ENCODE measurements at regions not wholly inside any gene's neighbourhood (a gene's known extent, or its start where the extent isn't known, plus 50 kb on each side); places are given as distances from the start of the nearest gene placed in this dataset.

- Histone ChIP-seq H3K4me3 (ENCODE audit: low read length) (no peak overlapping the region), H3K9me3 (ENCODE audit: insufficient read depth, low read depth, low read length) (peaks cover 10% of the 10 kb centered on the region; the same call in 1 of the 2 replicates), H3K27me3 (ENCODE audit: insufficient read depth, low read length) (no peaks in the 10 kb centered on the region), H3K27ac (ENCODE audit: low read length) (no peak overlapping the region), H3K9ac (ENCODE audit: low read depth, low read length) (no peak overlapping the region), H3K4me1 (ENCODE audit: insufficient read depth, low read length) (no peaks in the 10 kb centered on the region), H3K36me3 (ENCODE audit: insufficient read depth, low read depth, low read length) (no peaks in the 10 kb centered on the region)
These were observed 91.4 kb downstream of the COPS8 start for GRCh38 chr2:237177052-237177451.

GRCh38 chr2:237177986-237178385 lies 92.3 kb downstream of the COPS8 start:
- Histone ChIP-seq H3K4me1 (ENCODE audit: insufficient read depth, low read length) (no peaks in the 10 kb centered on the region), H3K4me3 (ENCODE audit: low read length) (no peak overlapping the region), H3K27ac (ENCODE audit: low read length) (no peak overlapping the region), H3K9ac (ENCODE audit: low read depth, low read length) (no peak overlapping the region), H3K36me3 (ENCODE audit: insufficient read depth, low read depth, low read length) (no peaks in the 10 kb centered on the region), H3K27me3 (ENCODE audit: insufficient read depth, low read length) (no peaks in the 10 kb centered on the region), H3K9me3 (ENCODE audit: insufficient read depth, low read depth, low read length) (peaks cover 10% of the 10 kb centered on the region; the same call in 1 of the 2 replicates)

GRCh38 chr2:237178396-237178795 lies 92.7 kb downstream of the COPS8 start:
- Histone ChIP-seq H3K36me3 (ENCODE audit: insufficient read depth, low read depth, low read length) (no peaks in the 10 kb centered on the region), H3K4me1 (ENCODE audit: insufficient read depth, low read length) (no peaks in the 10 kb centered on the region), H3K27me3 (ENCODE audit: insufficient read depth, low read length) (no peaks in the 10 kb centered on the region), H3K27ac (ENCODE audit: low read length) (no peak overlapping the region), H3K9me3 (ENCODE audit: insufficient read depth, low read depth, low read length) (peaks cover 10% of the 10 kb centered on the region; the same call in 1 of the 2 replicates), H3K9ac (ENCODE audit: low read depth, low read length) (no peak overlapping the region), H3K4me3 (ENCODE audit: low read length) (no peak overlapping the region)

- no peak overlapping the region for H3K27ac ChIP-seq (ENCODE audit: low read length)
- H3K4me3 ChIP-seq (ENCODE audit: low read length) = no peak overlapping the region
- peaks cover 3% of the 10 kb centered on the region; the same call in 1 of the 2 replicates for H3K9me3 ChIP-seq (ENCODE audit: insufficient read depth, low read depth, low read length)
- H3K9ac ChIP-seq (ENCODE audit: low read depth, low read length) = no peak overlapping the region
- H3K36me3 ChIP-seq (ENCODE audit: insufficient read depth, low read depth, low read length) = no peaks in the 10 kb centered on the region
- no peaks in the 10 kb centered on the region for H3K4me1 ChIP-seq (ENCODE audit: insufficient read depth, low read length)
- H3K27me3 ChIP-seq (ENCODE audit: insufficient read depth, low read length) = no peaks in the 10 kb centered on the region
These were observed 93.5 kb downstream of the COPS8 start for GRCh38 chr2:237179161-237179560.

- no peak overlapping the region for H3K27ac ChIP-seq (ENCODE audit: low read length)
- H3K4me1 ChIP-seq (ENCODE audit: insufficient read depth, low read length) = no peaks in the 10 kb centered on the region
- no peaks in the 10 kb centered on the region for H3K36me3 ChIP-seq (ENCODE audit: insufficient read depth, low read depth, low read length)
- H3K9me3 ChIP-seq (ENCODE audit: insufficient read depth, low read depth, low read length) = no peaks in the 10 kb centered on the region
- H3K27me3 ChIP-seq (ENCODE audit: insufficient read depth, low read length) = no peaks in the 10 kb centered on the region
- no peak overlapping the region for H3K4me3 ChIP-seq (ENCODE audit: low read length)
- no peak overlapping the region for H3K9ac ChIP-seq (ENCODE audit: low read depth, low read length)
These were observed 94.5 kb downstream of the COPS8 start for GRCh38 chr2:237180187-237180586.

GRCh38 chr2:237180987-237181386 lies 95.3 kb downstream of the COPS8 start:
- no peak overlapping the region for H3K9ac ChIP-seq (ENCODE audit: low read depth, low read length)
- H3K27me3 ChIP-seq (ENCODE audit: insufficient read depth, low read length) = no peaks in the 10 kb centered on the region
- no peaks in the 10 kb centered on the region for H3K4me1 ChIP-seq (ENCODE audit: insufficient read depth, low read length)
- H3K36me3 ChIP-seq (ENCODE audit: insufficient read depth, low read depth, low read length) = no peaks in the 10 kb centered on the region
- H3K9me3 ChIP-seq (ENCODE audit: insufficient read depth, low read depth, low read length) = no peaks in the 10 kb centered on the region
- no peak overlapping the region for H3K4me3 ChIP-seq (ENCODE audit: low read length)
- no peak overlapping the region for H3K27ac ChIP-seq (ENCODE audit: low read length)

GRCh38 chr2:237181844-237182243 lies 96.2 kb downstream of the COPS8 start:
- no peak overlapping the region for H3K9ac ChIP-seq (ENCODE audit: low read depth, low read length)
- H3K27me3 ChIP-seq (ENCODE audit: insufficient read depth, low read length) = no peaks in the 10 kb centered on the region
- no peaks in the 10 kb centered on the region for H3K36me3 ChIP-seq (ENCODE audit: insufficient read depth, low read depth, low read length)
- H3K4me3 ChIP-seq (ENCODE audit: low read length) = no peak overlapping the region
- H3K4me1 ChIP-seq (ENCODE audit: insufficient read depth, low read length) = no peaks in the 10 kb centered on the region
- H3K9me3 ChIP-seq (ENCODE audit: insufficient read depth, low read depth, low read length) = no peaks in the 10 kb centered on the region
- no peak overlapping the region for H3K27ac ChIP-seq (ENCODE audit: low read length)

GRCh38 chr2:237182422-237183123 lies 96.9 kb downstream of the COPS8 start:
- Histone ChIP-seq H3K36me3 (ENCODE audit: insufficient read depth, low read depth, low read length) (no peaks in the 10 kb centered on the region), H3K27ac (ENCODE audit: low read length) (no peak overlapping the region), H3K4me3 (ENCODE audit: low read length) (no peak overlapping the region), H3K27me3 (ENCODE audit: insufficient read depth, low read length) (no peaks in the 10 kb centered on the region), H3K9ac (ENCODE audit: low read depth, low read length) (no peak overlapping the region), H3K4me1 (ENCODE audit: insufficient read depth, low read length) (no peaks in the 10 kb centered on the region), H3K9me3 (ENCODE audit: insufficient read depth, low read depth, low read length) (no peaks in the 10 kb centered on the region)

- no peak overlapping the region for H3K27ac ChIP-seq (ENCODE audit: low read length)
These were observed 98.7 kb downstream of the COPS8 start for GRCh38 chr2:237184192-237184918.

GRCh38 chr2:237184919-237185552 lies 99.3 kb downstream of the COPS8 start:
- H3K9ac ChIP-seq (ENCODE audit: low read depth, low read length) = no peak overlapping the region
- H3K4me1 ChIP-seq (ENCODE audit: insufficient read depth, low read length) = no peaks in the 10 kb centered on the region
- no peaks in the 10 kb centered on the region for H3K9me3 ChIP-seq (ENCODE audit: insufficient read depth, low read depth, low read length)
- H3K27ac ChIP-seq (ENCODE audit: low read length) = no peak overlapping the region
- no peaks in the 10 kb centered on the region for H3K36me3 ChIP-seq (ENCODE audit: insufficient read depth, low read depth, low read length)
- H3K27me3 ChIP-seq (ENCODE audit: insufficient read depth, low read length) = no peaks in the 10 kb centered on the region
- no peak overlapping the region for H3K4me3 ChIP-seq (ENCODE audit: low read length)

More at GRCh38 chr2:237184192-237184918, 98.7 kb downstream of the COPS8 start:
- H3K4me3 ChIP-seq (ENCODE audit: low read length) = no peak overlapping the region
- H3K4me1 ChIP-seq (ENCODE audit: insufficient read depth, low read length) = no peaks in the 10 kb centered on the region
- H3K27me3 ChIP-seq (ENCODE audit: insufficient read depth, low read length) = no peaks in the 10 kb centered on the region
- H3K9me3 ChIP-seq (ENCODE audit: insufficient read depth, low read depth, low read length) = no peaks in the 10 kb centered on the region
- no peak overlapping the region for H3K9ac ChIP-seq (ENCODE audit: low read depth, low read length)
- H3K36me3 ChIP-seq (ENCODE audit: insufficient read depth, low read depth, low read length) = no peaks in the 10 kb centered on the region

- no peaks in the 10 kb centered on the region for H3K9me3 ChIP-seq (ENCODE audit: insufficient read depth, low read depth, low read length)
- H3K4me1 ChIP-seq (ENCODE audit: insufficient read depth, low read length) = no peaks in the 10 kb centered on the region
- H3K27ac ChIP-seq (ENCODE audit: low read length) = no peak overlapping the region
- no peaks in the 10 kb centered on the region for H3K36me3 ChIP-seq (ENCODE audit: insufficient read depth, low read depth, low read length)
- no peaks in the 10 kb centered on the region for H3K27me3 ChIP-seq (ENCODE audit: insufficient read depth, low read length)
- H3K4me3 ChIP-seq (ENCODE audit: low read length) = no peak overlapping the region
- no peak overlapping the region for H3K9ac ChIP-seq (ENCODE audit: low read depth, low read length)
These were observed 99.8 kb downstream of the COPS8 start for GRCh38 chr2:237185553-237185925.

- Histone ChIP-seq H3K27me3 (ENCODE audit: insufficient read depth, low read length) (no peaks in the 10 kb centered on the region), H3K4me1 (ENCODE audit: insufficient read depth, low read length) (no peaks in the 10 kb centered on the region), H3K9ac (ENCODE audit: low read depth, low read length) (no peak overlapping the region), H3K36me3 (ENCODE audit: insufficient read depth, low read depth, low read length) (no peaks in the 10 kb centered on the region), H3K9me3 (ENCODE audit: insufficient read depth, low read depth, low read length) (no peaks in the 10 kb centered on the region), H3K27ac (ENCODE audit: low read length) (no peak overlapping the region), H3K4me3 (ENCODE audit: low read length) (no peak overlapping the region)
These were observed 104.1 kb downstream of the COPS8 start for GRCh38 chr2:237189799-237190198.

Data from iPS-20b (cell line).